HCT116 (cell line): ENCODE measurements at regions not wholly inside any gene's neighbourhood (a gene's known extent, or its start where the extent isn't known, plus 50 kb on each side); places are given as distances from the start of the nearest gene placed in this dataset.

Experiments used
- ATAC-seq: fragments of 200-7000 bp; cut with Tn5 transposase; 2 replicates; pipeline ENCODE4 v1.9.1; 2020; ENCODE audit warnings: mild to moderate bottlenecking, moderate library complexity
- BruUV-seq: library from RNA; stranded (reverse); fragments of 400-500 nt; replicated peaks from 2 replicates; lab custom pipeline; 2021; lab: Mats Ljungman, UMichigan
- CTCF ChIA-PET: fragments of 300-600 bp; sonication (Branson Sonifier 250); formaldehyde crosslinking; loops from one replicate; lab custom pipeline; 2021; ENCODE audit warnings: antibody characterized with exemption; lab: Charles Lee
- POLR2A ChIA-PET: fragments of 300-600, 350-600 bp; sonication (Branson Sonifier 250); formaldehyde crosslinking; loops from one replicate; lab custom pipeline; 2021; ENCODE audit warnings: antibody characterized with exemption; lab: Charles Lee
- RAD21 ChIA-PET, 2 experiments: fragments of 300-600 bp; sonication (Branson Sonifier 250); formaldehyde crosslinking; loops; one replicate each; lab custom pipeline; 2023; ENCODE audit warnings: low total read pairs in 2 of 2; ENCODE audit not compliant: uncharacterized antibody in 2 of 2, unreplicated experiment in 2 of 2, low non-redundant PET in 1 of 2; lab: Charles Lee
- DNase-seq: peaks from one replicate; pipeline ENCODE4 v3.0.0-alpha.2; 2010; ENCODE audit warnings: low read depth, low spot score
- H2AFZ ChIP-seq: fragments of 200-600 bp; shearing (Covaris generic), sonication (generic); 2 replicates; pipeline ENCODE4 v1.6.1; 2017; ENCODE audit warnings: low read depth, mixed run types, mixed read lengths, antibody characterized with exemption, low read length; ENCODE audit not compliant: poor library complexity, severe bottlenecking
- H3K27ac ChIP-seq: 2 replicates; pipeline ENCODE4 v1.5.1; 2012; ENCODE audit warnings: low read depth, low read length
- H3K27me3 ChIP-seq: fragments of 200-600 bp; sonication (generic); 2 replicates; pipeline ENCODE4 v1.6.1; 2016; ENCODE audit warnings: mixed run types, low read length, mixed read lengths; ENCODE audit not compliant: insufficient read depth
- H3K36me3 ChIP-seq, 2 experiments: fragments of 200-500 bp in 1 of 2; fragments of 200-600 bp in 1 of 2; sonication (Bioruptor generic) in 1 of 2; sonication (generic) in 1 of 2; 2 replicates each; pipeline versions ENCODE4 v1.5.1 to v1.6.1; 2014 to 2016; ENCODE audit warnings: low read length in 2 of 2, inconsistent platforms in 1 of 2, mixed read lengths in 1 of 2, mixed run types in 1 of 2; ENCODE audit not compliant: insufficient read depth in 2 of 2, control insufficient read depth in 1 of 2
- H3K4me1 ChIP-seq, 2 experiments: fragments of 200-600 bp in 1 of 2; sonication (generic) in 1 of 2; 2 replicates each; pipeline versions ENCODE4 v1.5.1 to v1.6.1; 2012 to 2017; ENCODE audit warnings: low read length in 2 of 2, inconsistent platforms in 1 of 2, mild to moderate bottlenecking in 1 of 2, mixed read lengths in 1 of 2, mixed run types in 1 of 2, moderate library complexity in 1 of 2; ENCODE audit not compliant: insufficient read depth in 2 of 2, control insufficient read depth in 1 of 2
- H3K4me2 ChIP-seq: fragments of 200-600 bp; sonication (generic); 2 replicates; pipeline ENCODE4 v1.6.1; 2017; ENCODE audit warnings: mixed run types, low read length, mixed read lengths
- H3K4me3 ChIP-seq, 2 experiments: fragments of 200-600 bp in 1 of 2; sonication (generic) in 1 of 2; replicated peaks in 1 of 2; 2 replicates each; pipeline ENCODE4 v1.5.1; 2011 to 2016; ENCODE audit warnings: low read length in 2 of 2, control low read depth in 1 of 2, low read depth in 1 of 2, mild to moderate bottlenecking in 1 of 2, mixed read lengths in 1 of 2, mixed run types in 1 of 2
- H3K79me2 ChIP-seq: fragments of 200-600 bp; sonication (generic); 2 replicates; pipeline ENCODE4 v1.6.1; 2017; ENCODE audit warnings: mild to moderate bottlenecking, mixed run types, low read length, moderate library complexity, mixed read lengths; ENCODE audit not compliant: insufficient read depth
- H3K9ac ChIP-seq: fragments of 200-600 bp; sonication (generic); 2 replicates; pipeline ENCODE4 v1.6.1; 2016; ENCODE audit warnings: low read length, mixed read lengths
- H3K9me2 ChIP-seq: fragments of 200-600 bp; sonication (generic), shearing (Covaris generic); 2 replicates; pipeline ENCODE4 v1.6.1; 2017; ENCODE audit warnings: mixed run types, mild to moderate bottlenecking, moderate library complexity; ENCODE audit not compliant: insufficient read depth
- H3K9me3 ChIP-seq, 2 experiments: fragments of 200-500 bp in 1 of 2; fragments of 200-600 bp in 1 of 2; sonication (Bioruptor generic) in 1 of 2; sonication (generic) in 1 of 2; 2 replicates each; pipeline ENCODE4 v1.6.1; 2014 to 2017; ENCODE audit warnings: low read length in 2 of 2, mixed read lengths in 2 of 2, inconsistent platforms in 1 of 2, low read depth in 1 of 2, mild to moderate bottlenecking in 1 of 2, mixed run types in 1 of 2, moderate library complexity in 1 of 2; ENCODE audit not compliant: control insufficient read depth in 1 of 2, insufficient read depth in 1 of 2
- H4K20me1 ChIP-seq: fragments of 200-600 bp; sonication (generic), shearing (Covaris generic); 2 replicates; pipeline ENCODE4 v1.6.1; 2017; ENCODE audit warnings: mixed run types, mild to moderate bottlenecking, moderate library complexity; ENCODE audit not compliant: insufficient read depth
- CEBPB ChIP-seq: IDR thresholded peaks from 2 replicates; pipeline ENCODE4 v1.6.1; 2012; ENCODE audit warnings: low read depth
- EGR1 ChIP-seq: IDR thresholded peaks from 2 replicates; pipeline ENCODE4 v1.6.1; 2012; ENCODE audit warnings: low read depth
- ELF1 ChIP-seq: IDR thresholded peaks from 2 replicates; pipeline ENCODE4 v1.6.1; 2012; ENCODE audit warnings: low read depth, borderline replicate concordance
- MAX ChIP-seq: IDR thresholded peaks from 2 replicates; pipeline ENCODE4 v1.6.1; 2012
- POLR2A ChIP-seq: IDR thresholded peaks from 2 replicates; pipeline ENCODE4 v1.7.0; 2011; ENCODE audit warnings: borderline replicate concordance; ENCODE audit not compliant: insufficient read depth, insufficient read length; ENCODE audit errors: extremely low read depth
- SRF ChIP-seq: IDR thresholded peaks from 2 replicates; pipeline ENCODE4 v1.6.1; 2012; ENCODE audit warnings: low read depth
- ZBTB33 ChIP-seq: IDR thresholded peaks from 2 replicates; pipeline ENCODE4 v1.6.1; 2011; ENCODE audit warnings: mild to moderate bottlenecking, low read length, moderate library complexity; ENCODE audit not compliant: insufficient replicate concordance; ENCODE audit errors: extremely low read depth
- ZNF274 ChIP-seq: fragments of 200-500 bp; sonication (Bioruptor generic); IDR thresholded peaks from 2 replicates; pipeline ENCODE4 v1.6.1; 2014; ENCODE audit warnings: mild to moderate bottlenecking, low read depth, low read length, inconsistent platforms
- intact Hi-C: fragments of 100-400 bp; cut with micrococcal nuclease; formaldehyde crosslinking; loops from 2 replicates; pipeline ENCODE4 v1.10.0; 2022

GRCh38 chr9:23050548-23050947 is 603.9 kb downstream of the DMRTA1 start:
- ChIA-PET POLR2A (no interaction called here), CTCF (no interaction called here), RAD21 (no interaction called here)
- no TSS peak for BruUV-seq
- Histone ChIP-seq H3K4me3 (no peak overlapping the region), H4K20me1 (no peaks in the 10 kb centered on the region), H3K27ac (no peak overlapping the region), H3K36me3 (no peaks in the 10 kb centered on the region), H3K9me3 (peaks cover 3 to 10% of the 10 kb centered on the region in 2 experiments; a peak in 2 of 4 replicates), H2AFZ (no peak overlapping the region), H3K4me1 (no peaks in the 10 kb centered on the region), H3K9me2 (no peaks in the 10 kb centered on the region), H3K79me2 (no peaks in the 10 kb centered on the region), H3K4me2 (no peak overlapping the region), H3K9ac (no peak overlapping the region), H3K27me3 (no peaks in the 10 kb centered on the region)
- intact Hi-C loops = no loop called here
- ATAC-seq = no peak
- no peak for DNase-seq
- TF ChIP-seq ZNF274 = no peak
- no peak for TF ChIP-seq POLR2A

GRCh38 chr9:23073136-23073535 is 626.5 kb downstream of the DMRTA1 start:
- ATAC-seq (no peak), DNase-seq (no peak)
- ChIA-PET RAD21 (no interaction called here), POLR2A (no interaction called here), CTCF (no interaction called here)
- no peak overlapping the region for H3K9ac ChIP-seq
- no TSS peak for BruUV-seq
- H4K20me1 ChIP-seq = no peaks in the 10 kb centered on the region
- no peak overlapping the region for H3K27ac ChIP-seq
- TF ChIP-seq CEBPB = no peak
- TF ChIP-seq MAX = no peak
- TF ChIP-seq ZBTB33 = no peak
- TF ChIP-seq ELF1 = no peak
- TF ChIP-seq SRF = no peak
- TF ChIP-seq EGR1 = no peak
- no peak overlapping the region for H3K4me3 ChIP-seq
- no peaks in the 10 kb centered on the region for H3K27me3 ChIP-seq
- no peaks in the 10 kb centered on the region for H3K79me2 ChIP-seq
- no peaks in the 10 kb centered on the region for H3K36me3 ChIP-seq
- intact Hi-C loops = no loop called here
- H3K4me1 ChIP-seq = no peaks in the 10 kb centered on the region
- H3K9me2 ChIP-seq = no peaks in the 10 kb centered on the region
- H2AFZ ChIP-seq = no peak overlapping the region
- no peak overlapping the region for H3K4me2 ChIP-seq
- H3K9me3 ChIP-seq = peaks cover 0 to 3% of the 10 kb centered on the region in 2 experiments; a peak in 1 of 4 replicates
